GM21447 (cell line): ENCODE measurements at regions not wholly inside any gene's neighbourhood (a gene's known extent, or its start where the extent isn't known, plus 50 kb on each side); places are given as distances from the start of the nearest gene placed in this dataset.
A peak's percentile ranks its signal among the peaks of the same experiment; 100 is the strongest.
"Not testable (repeated sequence)": the region's sequence is repeated elsewhere in the genome, so short reads cannot be mapped to it uniquely, and the experiment has no call there.

Source experiments
- ATAC-seq: cut with Tn5 transposase; IDR thresholded peaks from one replicate; pipeline ENCODE4 v1.9.1; 2021; ENCODE audit not compliant: unreplicated experiment

DNA sequence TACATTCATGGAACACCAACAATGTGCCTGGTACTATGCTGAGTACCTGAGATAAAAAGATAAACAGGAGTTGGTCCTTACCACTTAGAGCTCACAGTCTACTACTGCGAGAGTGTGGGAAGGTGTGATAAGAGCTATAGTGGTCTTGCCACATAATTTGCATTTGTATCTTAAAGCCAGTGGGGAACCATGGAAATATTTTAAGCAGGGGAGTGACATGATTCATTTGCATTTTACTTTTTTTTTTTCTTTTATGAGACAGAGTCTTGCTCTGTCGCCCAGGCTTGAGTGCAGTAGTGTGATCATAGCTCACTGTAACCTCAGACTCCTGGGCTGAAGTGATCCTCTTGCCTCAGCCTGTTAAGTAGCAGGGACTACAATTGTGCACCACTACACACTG is 53.6 kb downstream of the SRGAP2 start:
- ATAC-seq, result peak; percentile 91

DNA sequence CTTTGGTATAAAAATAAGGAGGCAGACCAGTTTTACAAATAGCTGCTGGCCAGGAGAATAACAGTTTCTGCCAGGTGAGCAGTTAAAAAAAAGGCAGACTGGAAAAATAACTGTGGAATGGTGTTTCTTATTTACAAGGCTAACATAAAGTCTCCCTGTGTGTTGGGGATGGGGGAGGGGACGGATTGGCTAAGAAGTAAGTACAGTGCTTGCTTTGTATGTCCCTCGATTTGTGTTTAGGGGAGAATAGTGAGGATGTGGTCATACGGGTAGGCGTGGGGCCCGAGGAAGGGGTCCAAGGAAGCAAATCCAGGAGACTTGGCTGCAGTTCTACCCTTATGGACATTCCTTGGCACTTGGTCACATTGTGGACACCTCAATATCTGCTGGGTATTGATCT is 58.1 kb downstream of the SRGAP2 start:
- ATAC-seq, result not testable (repeated sequence)

DNA sequence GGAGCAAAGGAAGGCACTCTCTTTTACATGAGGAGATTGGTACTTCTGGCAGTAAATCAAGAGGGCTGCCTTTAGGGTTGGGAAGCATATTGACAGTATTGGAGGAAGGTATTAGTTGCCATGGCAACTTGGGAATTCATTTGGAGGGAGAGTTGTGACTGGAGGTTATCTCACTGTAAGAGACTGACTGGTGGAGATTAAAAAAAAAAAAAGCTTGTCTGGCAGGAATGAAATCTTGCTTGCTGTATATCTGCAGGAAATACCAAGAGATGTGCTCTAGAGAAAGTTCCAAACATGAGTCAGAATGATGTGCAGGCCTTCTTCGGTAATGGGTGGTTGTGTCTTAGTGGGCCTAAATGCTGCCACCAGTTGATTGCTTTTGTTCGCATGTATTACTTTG is 59.1 kb downstream of the SRGAP2 start:
- ATAC-seq, result not testable (repeated sequence)

DNA sequence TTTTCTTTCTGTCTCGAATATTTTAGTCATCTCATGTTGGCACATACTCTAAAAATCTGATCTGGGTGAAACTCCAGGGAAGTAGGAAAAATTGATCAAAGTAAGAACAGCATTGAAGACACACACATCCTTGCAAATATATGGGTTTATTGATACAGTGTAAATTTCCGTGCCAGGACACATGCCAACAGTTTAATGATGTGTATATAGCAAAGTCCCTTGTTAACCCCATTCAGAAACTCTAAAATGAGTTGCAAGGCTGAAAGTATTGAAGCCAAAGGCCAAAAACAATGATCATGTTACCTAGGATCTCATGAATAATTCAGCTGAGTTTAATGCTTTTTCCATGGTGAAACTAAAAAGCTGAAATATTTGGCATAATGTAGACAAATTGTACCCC is 61.6 kb downstream of the SRGAP2 start:
- ATAC-seq, result not testable (repeated sequence)

DNA sequence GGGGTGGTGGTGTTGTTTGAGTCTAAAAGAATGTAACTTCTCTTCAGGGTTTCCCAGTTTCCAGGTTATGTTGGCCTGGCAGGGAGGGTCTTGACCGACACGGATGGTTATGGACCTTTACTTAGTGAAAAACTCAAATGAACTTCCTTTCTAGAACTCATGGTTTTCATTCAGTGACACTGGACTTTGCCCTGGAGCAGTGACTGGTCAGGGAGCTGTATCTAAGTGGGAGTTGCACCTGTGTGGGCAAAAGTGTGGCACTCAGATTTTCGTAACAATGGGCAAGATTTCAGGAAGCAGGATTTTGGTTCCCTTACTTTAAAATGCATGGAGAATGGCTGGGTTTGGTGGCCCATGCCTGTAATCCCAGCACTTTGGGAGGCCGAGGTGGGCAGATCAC is 67.8 kb downstream of the SRGAP2 start:
- not testable (repeated sequence) for ATAC-seq

DNA sequence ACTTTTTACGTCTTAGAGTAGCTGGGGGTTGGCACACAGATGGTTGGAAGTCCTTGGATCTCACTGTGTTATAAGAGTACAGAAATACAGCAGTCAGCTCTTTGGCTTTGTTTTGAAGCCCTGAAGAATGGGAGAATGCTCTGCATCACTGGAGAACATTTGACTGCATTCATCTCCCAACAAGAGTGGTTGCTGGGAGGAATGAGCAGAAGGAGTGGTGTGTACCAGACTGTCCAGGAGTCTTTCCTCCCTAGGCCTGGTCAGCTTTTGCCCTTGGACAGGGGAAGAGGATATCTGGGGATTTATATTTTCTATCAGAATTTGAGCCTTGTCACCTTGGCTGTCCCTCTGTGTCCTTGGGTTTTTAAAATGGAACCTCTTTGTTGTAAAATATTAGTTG is 69.8 kb downstream of the SRGAP2 start:
- ATAC-seq, result not testable (repeated sequence)

DNA sequence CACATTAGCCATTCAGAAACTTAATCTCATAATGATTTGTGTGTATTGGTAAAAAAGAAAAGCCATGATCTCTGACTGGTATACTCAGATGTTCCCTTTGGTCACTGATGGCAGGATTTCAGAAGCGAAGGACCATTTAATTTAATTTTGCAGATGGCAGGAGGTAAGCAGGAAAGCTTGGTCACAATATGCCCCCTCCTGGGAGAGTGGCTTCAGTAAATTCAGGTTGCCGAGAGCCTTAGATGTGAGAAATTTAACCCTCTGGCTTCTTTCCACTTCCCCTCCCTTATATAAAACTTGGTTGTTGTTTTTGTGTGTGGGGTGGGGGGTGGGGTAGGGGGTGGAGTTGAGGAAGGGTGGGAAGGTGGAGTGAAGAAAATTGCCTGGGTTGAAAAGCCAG is 72.8 kb downstream of the SRGAP2 start:
- not testable (repeated sequence) for ATAC-seq

DNA sequence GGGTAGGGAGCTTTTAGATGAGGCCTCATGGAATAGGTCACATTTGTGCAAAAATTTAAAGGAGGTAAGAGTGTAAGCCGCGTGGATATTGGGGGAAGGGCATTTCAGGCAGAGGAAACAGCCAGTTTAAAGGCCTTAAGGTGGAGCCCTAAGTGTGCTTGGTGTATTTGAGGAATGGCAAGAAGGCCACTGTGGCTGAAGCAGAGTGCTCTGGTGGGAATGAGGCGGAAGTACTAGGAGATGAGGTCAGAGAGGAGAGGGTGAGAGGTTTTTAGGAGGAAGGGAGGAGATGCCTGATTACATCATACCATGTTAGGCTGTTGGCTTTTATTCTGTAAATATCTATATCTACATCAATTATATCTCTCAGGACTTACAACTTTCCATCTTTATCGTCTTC is 75.3 kb downstream of the SRGAP2 start:
- ATAC-seq, result not testable (repeated sequence)

DNA sequence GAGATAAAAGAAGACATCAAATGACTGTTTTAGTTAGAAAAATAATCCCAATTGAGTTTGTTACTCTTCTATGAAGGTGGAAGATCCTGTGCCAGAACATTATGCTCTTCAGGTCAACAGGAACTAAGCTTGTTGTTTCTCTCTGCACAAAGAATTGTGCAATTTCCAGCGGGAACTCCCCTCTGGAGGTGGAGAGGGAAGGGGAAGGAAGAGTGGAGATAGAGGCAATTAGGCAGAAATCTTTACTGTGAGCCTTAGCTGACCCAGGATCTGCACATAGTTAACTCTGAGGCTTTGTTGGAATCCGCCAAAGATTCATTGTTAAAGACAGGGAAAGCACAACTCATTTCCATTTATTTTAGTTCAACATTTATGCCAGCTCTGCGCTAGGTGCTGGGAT is 77.3 kb downstream of the SRGAP2 start:
- not testable (repeated sequence) for ATAC-seq

DNA sequence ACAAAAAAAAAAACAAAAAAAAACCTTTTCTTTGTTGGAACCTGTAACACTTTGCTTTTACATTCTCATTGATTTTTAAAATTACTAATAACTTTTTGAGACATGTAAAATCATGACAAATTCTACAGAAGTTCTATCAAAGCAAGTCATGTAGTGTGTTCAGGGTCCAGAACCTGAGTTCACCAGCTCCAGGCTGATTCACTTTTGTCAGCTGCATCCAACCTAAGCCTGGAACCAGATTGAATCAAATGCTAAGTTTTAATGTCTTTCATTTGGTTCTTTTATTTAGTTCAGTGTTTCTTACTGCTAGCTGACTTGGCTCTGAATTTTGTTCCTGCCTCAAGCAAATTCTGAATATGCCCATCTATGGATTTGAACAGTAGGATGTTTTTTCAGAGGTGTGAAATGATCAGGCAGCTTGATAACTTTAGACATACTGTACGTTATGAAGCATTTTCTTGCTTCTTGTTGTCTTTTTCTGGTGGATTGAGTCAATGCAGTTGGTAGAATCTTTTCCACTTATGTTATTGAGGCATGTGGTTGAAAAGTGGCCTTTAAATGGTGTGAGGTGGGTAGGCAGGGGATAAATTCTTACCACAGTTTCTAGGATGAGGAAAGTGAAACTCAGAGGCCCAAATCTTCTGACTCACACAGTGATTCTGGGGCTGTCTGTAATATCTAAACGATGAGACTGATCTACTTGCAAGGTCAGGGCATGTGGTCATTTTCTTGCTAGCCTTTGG is 78.7 kb downstream of the SRGAP2 start:
- ATAC-seq, result peak; percentile 76

DNA sequence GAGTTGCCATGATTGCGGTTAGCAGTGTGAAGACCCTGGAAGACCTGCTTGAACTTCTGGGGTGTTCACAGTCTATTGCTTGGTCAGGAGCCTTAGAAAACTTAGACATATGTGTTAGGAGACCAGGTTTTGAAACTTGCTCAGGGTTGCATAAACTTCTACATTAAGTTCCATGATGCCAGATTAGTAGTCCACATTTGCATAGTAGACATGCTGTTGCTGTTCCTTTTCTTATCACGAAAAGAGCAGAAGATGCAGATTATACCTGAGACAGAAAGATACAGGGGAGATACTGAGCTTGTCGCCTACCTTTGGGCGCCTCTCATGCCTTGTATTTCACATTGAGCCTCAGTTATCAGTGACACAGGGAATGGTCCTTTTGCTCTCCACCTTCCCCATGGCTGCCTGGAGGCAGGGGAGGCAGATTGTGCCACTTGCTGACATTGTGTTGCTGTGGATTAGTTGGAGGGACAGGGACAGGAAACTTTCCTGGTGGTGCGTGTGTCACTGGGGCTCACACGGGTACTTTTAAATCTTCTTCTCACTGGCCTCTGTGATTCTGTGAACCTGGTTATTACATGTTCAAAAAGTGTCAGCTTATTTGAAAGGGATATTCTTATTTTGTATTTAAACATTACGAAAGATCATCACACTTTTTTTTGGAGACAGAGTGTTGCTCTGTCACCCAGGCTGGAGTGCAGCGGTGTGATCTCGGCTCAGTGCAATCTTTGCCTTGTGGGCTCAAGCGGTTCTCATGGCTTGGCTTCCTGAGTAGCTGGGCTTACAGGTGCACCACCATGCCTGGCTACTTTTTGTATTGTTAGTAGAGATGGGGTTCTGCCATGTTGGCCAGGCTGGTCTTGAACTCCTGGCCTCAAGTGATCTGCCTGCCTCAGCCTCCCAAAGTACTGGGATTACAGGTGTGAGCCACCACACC is 82.0 kb downstream of the SRGAP2 start:
- ATAC-seq, result not testable (repeated sequence)

DNA sequence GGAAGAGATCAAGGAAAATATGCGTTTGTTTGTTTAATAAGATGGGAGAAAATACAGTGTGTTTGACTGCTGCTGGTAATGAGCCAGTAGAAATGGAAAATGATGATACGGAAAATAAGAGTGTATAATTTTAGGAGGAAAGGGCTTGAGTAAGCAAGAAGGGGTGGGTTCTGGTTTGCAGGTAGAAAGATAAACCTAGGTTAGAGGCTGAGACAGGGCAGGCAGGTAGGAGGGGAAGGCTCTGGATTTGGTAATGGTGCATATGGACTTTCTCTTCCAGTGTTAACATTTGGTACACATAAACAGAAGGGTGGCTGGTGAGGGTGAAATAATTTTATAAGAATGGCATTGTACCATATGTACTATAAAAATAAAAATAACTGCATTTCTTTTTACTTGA is 84.4 kb downstream of the SRGAP2 start:
- ATAC-seq, result not testable (repeated sequence)

DNA sequence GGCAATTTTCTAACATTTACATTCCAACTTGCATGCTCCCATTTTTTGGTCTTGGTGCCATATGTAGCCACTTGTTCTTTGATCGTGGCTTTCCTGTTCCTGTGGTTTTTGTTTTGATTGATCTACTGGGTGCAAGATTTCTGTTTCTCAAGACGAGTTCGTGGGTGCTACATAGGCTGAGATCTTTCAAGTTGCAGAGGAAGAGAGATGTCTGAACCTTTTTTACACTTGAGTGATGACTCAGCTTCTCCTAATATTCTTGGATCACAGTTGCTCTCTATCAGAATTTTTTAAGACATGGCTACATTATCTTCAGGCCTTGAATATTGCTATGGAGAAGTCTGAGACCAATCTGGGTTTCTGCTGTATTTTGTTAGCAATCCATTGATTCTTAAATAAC is 85.1 kb downstream of the SRGAP2 start:
- peak; percentile 47 for ATAC-seq

DNA sequence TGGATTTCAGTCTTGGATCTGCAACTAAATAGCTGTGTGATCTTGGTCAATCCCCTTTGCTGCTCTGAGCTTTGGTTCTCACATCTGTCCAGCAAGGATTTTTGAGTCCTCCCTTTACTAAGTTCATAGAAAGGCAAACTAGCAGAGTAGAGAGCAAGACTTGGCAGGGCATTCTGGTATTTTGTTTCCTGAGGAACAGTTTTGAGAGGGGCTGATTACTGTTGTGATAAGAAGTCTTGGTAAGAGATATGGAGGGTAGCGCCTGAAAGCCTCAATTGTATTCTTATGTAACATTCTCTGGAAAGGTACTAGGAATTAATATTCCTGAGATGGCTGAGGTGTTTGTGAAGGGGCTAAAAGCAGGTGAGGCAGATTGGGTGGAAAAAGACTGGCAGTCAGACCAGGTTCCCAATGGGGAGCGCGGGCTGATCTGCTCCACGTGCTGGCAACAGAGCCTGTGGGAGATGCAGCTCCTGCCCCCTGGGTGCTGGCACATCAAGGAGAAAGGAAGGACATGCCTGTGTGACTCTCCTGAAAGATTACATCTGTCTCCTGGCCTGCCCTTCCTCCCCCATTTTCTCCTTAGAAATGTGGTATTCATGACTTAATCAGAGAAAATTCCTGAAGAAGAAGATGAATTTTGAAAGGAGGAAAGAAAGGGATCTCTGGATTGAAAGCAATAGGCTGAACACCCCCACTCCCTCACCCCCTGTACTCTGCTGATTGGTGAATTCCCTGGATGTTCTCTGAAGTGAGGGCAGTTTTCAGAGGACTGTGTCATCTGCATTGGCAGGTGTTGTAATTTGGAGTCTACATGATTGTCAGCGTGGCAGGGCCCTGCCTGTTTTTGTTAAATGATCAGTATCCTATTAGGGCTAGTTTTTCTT is 94.0 kb downstream of the SRGAP2 start:
- not testable (repeated sequence) for ATAC-seq

DNA sequence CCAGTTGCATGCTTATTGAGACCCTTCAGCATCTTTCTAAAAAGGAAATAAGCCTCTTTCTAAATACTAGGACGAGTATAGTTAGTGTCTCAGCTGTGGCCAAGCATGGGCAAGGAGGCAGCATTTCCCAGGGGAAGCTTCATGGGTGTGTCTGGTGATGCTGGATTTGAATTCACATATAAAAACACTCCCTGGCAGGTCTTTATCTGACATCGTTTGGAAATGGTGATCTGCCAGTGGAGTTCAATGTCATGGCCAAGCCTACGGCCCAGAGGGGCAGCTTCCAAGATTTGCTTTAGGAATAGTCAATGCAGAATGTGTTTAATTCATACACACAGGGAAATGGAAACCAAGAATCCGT is 94.7 kb downstream of the SRGAP2 start:
- not testable (repeated sequence) for ATAC-seq

DNA sequence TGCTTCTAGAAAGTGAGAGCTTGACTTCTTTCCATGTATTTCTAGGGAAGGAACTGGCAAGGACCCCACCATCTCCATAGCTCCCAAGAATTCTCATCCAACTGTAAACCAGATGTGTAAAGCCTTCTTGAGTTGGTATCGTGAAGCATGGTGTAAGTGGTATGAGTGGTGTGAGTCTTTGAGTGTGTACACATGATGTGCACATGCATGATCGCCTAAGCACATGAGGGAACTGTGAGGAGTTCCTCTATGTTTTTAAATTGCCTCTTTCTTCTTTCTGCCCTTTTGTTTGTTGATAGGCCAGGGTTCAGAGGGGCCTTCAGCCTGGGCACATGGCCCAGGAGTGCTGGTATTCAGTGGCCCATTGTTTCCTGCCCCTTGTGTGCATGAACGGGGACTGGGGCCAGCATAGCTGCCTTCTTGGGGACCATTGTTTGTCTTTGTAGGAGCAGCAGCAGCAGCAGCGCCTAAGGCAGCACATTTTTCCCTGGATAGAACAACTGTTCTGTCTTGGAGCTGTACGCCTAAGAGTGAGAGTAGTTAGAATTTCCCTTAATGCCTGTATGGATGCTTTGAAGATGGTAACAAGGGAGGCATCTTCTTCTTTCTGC is 95.9 kb downstream of the SRGAP2 start:
- ATAC-seq, result not testable (repeated sequence)

DNA sequence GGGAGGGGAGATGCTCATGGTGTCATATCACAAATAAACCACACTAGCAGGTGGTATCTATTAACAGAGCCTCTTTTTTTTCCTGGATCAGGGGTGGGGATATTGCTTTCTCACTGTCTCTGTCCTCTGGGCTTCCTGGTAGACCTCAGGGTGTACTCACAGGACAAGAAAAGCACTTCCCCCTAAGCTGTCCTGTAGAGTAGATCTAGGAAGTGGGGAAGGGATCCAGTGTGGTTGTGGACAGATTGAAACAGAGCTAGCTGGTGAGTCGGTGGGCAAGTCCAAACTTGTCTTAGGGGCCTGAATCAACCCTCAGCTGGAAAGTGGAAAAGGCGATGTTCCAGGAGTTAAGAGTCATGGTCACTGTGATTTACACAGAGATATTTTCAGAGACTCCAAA is 96.6 kb downstream of the SRGAP2 start:
- not testable (repeated sequence) for ATAC-seq

DNA sequence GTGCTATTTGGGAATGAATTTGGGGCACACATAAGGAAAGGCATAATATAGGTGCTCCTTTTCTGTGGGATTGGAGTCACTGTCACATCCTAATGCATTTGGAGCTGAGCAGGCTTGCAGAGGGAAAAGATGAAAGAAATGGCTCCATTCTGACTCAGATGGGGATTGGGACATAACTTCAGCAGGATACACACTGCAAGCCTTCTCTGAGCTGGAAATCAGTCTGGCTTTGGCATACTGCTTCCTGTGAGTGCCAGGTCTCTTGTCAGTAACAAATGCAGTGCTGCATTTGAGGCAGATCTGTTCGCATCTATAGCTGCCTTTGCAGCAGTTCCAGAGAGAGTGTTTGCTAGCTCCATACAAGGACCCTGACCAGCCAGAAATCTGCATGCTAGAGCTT is 98.7 kb downstream of the SRGAP2 start:
- ATAC-seq, result not testable (repeated sequence)

DNA sequence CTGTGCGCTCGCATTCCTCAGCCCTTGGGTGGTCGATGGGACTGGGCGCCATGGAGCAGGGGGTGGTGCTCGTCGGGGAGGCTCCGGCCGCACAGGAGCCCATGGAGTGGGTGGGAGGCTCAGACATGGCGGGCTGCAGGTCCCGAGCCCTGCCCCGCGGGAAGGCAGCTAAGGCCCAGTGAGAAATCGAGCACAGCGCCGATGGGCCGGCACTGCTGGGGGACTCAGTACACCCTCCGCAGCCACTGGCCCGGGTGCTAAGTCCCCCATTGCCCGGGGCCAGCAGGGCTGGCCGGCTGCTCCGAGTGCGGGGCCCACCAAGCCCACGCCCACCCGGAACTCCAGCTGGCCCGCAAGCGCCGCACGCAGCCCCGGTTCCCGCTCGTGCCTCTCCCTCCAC is 104.1 kb downstream of the SRGAP2 start:
- not testable (repeated sequence) for ATAC-seq

DNA sequence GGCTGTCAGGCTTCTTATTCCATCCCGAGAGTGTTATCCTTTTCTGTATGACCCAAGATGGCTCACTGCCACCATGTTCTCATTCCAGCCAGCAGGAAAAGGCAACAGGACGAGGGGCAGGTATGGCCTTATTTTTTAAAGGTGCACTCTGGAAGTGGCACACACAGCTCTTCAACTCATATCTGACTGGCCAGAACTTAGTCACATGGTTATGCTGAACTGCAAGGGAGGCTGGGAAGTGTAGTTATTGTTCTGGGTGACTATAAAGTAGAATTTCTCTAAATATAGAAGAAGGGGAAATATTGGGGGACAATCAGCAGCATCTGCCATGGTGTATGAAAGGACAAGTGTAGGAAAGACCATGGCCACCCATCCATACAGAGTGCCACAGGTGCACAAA is 107.6 kb downstream of the SRGAP2 start:
- not testable (repeated sequence) for ATAC-seq
